AG04450 (cell line): ENCODE measurements at regions not wholly inside any gene's neighbourhood (a gene's known extent, or its start where the extent isn't known, plus 50 kb on each side); places are given as distances from the start of the nearest gene placed in this dataset.
"Not testable (repeated sequence)": the region's sequence is repeated elsewhere in the genome, so short reads cannot be mapped to it uniquely, and the experiment has no call there.

ENCODE experiments used
- CTCF ChIA-PET: fragments of 300-600, 350-600 bp; formaldehyde crosslinking; extraction: SDS; loops from one replicate; lab custom pipeline; 2022; ENCODE audit warnings: antibody characterized with exemption, inconsistent platforms; lab: Charles Lee
- POLR2A ChIA-PET: fragments of 350-600 bp; formaldehyde crosslinking; extraction: SDS; loops from one replicate; lab custom pipeline; 2021; ENCODE audit warnings: antibody characterized with exemption, inconsistent platforms; lab: Yijun Ruan, JAX
- DNase-seq: peaks from one replicate; pipeline ENCODE4 v3.0.0-alpha.2; 2011; ENCODE audit warnings: low read depth, low spot score
- H3K27ac ChIP-seq: one replicate; pipeline ENCODE4 v1.5.1; 2012; ENCODE audit warnings: low read depth, low read length, control low read depth
- H3K27me3 ChIP-seq: one replicate; pipeline ENCODE4 v1.6.0; 2012; ENCODE audit warnings: low read length; ENCODE audit not compliant: control insufficient read depth, insufficient read depth
- H3K4me3 ChIP-seq: 2 replicates; pipeline ENCODE4 v1.5.1; 2011; ENCODE audit warnings: mild to moderate bottlenecking, low read depth, low read length, control low read depth
- H3K9me3 ChIP-seq: 2 replicates; pipeline ENCODE4 v1.5.1; 2012; ENCODE audit warnings: low read length; ENCODE audit not compliant: control insufficient read depth, insufficient read depth
- CTCF ChIP-seq: IDR thresholded peaks from 2 replicates; pipeline ENCODE4 v1.5.1; 2011; ENCODE audit warnings: low read depth, low read length, control low read depth, inconsistent platforms

GRCh38 chr17:62134397-62134796 lies 69.3 kb upstream of the MED13 start:
- no peak overlapping the region for H3K4me3 ChIP-seq
- DNase-seq, result no peak
- TF ChIP-seq CTCF, result no peak
- H3K27ac ChIP-seq, result no peak overlapping the region
- H3K9me3 ChIP-seq, result peaks cover 4% of the 10 kb centered on the region; the same call in 1 of the 2 replicates
- ChIA-PET POLR2A (interaction anchor here (0.7 kb wide), 1 partner anchor 37 kb away, joined by 6 read pairs; no protein-coding TSS in a partner anchor), CTCF (no interaction called here)
- H3K27me3 ChIP-seq, result peaks cover 9% of the 10 kb centered on the region

- POLR2A ChIA-PET, CTCF ChIA-PET, H3K4me3 ChIP-seq, H3K27me3 ChIP-seq, DNase-seq, H3K27ac ChIP-seq, H3K9me3 ChIP-seq: not testable (repeated sequence)
Observed at GRCh38 chr17:62131271-62131670, 66.2 kb upstream of the MED13 start.

DNA sequence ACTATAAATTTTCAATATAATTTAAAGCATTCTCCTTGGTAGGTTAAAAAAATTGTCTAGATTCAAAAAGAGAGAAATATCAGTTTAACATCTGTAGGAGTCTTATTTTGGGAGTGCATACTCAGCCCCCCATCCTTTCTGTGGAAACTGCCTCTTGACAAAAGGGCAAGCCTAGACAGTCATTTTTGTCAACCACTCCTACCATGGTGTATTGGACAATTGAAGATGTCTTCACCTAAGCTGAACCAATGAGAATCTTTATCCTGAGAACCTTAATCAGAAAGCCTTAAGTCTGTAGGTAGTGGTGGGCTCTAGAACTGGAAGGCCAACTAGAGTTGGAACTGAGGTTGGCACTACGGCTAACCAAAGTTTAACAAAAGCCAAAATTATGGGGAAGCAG lies 65.7 kb upstream of the MED13 start:
- CTCF ChIA-PET, result no interaction called here
- Histone ChIP-seq H3K27ac (no peak overlapping the region), H3K27me3 (no peaks in the 10 kb centered on the region), H3K9me3 (no peaks in the 10 kb centered on the region), H3K4me3 (no peak overlapping the region)
- POLR2A ChIA-PET, result no interaction called here
- TF ChIP-seq CTCF, result no peak
- no peak for DNase-seq

DNA sequence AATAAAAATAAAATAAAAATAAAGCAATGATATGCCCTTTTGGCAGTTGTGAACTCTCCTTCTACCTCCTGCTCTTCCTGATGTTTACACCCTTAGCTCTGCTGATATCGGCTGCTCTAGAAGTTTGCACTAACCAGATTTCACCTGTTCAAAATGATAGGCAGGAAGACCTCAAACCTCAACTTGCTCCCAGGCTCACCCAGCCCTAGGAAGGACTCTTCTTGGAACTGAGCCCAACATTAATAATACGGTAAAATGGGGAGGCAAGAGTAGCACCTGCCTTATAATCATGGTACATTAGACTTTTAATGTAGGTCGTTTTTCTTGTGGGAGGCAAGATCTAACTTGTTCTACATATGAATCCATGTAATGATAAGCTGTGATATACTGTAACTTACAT lies 61.2 kb upstream of the MED13 start:
- Histone ChIP-seq H3K9me3 (no peaks in the 10 kb centered on the region), H3K4me3 (no peak overlapping the region), H3K27me3 (peaks cover 2% of the 10 kb centered on the region), H3K27ac (no peak overlapping the region)
- POLR2A ChIA-PET, result no interaction called here
- TF ChIP-seq CTCF, result no peak
- DNase-seq, result no peak
- CTCF ChIA-PET, result interaction anchor here (0.6 kb wide), 1 partner anchor 8 kb away, joined by 3 read pairs; no protein-coding TSS in a partner anchor

- Histone ChIP-seq H3K4me3 (no peak overlapping the region), H3K27ac (no peak overlapping the region), H3K9me3 (no peaks in the 10 kb centered on the region), H3K27me3 (peaks cover 2% of the 10 kb centered on the region)
- no peak for TF ChIP-seq CTCF
- no peak for DNase-seq
- POLR2A ChIA-PET, result no interaction called here
- CTCF ChIA-PET, result no interaction called here
Observed at GRCh38 chr17:62125307-62125706, 60.2 kb upstream of the MED13 start.
